HG03103 (cell line): ENCODE measurements at regions not wholly inside any gene's neighbourhood (a gene's known extent, or its start where the extent isn't known, plus 50 kb on each side); places are given as distances from the start of the nearest gene placed in this dataset.

ENCODE experiments used
- ATAC-seq: cut with Tn5 transposase; IDR thresholded peaks from one replicate; pipeline ENCODE4 v1.9.1; 2021; ENCODE audit warnings: low read depth; ENCODE audit not compliant: unreplicated experiment

DNA sequence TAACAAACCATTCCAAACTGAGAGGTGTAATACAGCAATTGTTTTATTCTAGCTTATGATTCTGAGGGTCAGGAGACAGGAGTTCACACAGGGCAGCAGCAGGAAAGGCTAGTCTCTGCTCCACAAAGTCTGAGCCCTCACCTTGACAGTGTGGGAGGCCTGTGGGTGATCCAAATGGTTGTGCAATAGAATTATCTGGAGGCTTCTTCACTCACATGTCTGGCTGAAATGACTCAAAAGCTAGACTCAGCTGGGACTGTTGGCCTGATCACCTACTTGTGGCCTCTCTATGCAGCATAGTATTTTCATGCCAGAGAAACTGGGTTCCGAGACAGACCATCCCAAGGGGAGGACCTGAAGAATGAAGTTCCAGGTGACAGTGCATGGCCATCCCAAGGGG lies 233.9 kb upstream of the UBE2E2 start:
- ATAC-seq, result no peak

DNA sequence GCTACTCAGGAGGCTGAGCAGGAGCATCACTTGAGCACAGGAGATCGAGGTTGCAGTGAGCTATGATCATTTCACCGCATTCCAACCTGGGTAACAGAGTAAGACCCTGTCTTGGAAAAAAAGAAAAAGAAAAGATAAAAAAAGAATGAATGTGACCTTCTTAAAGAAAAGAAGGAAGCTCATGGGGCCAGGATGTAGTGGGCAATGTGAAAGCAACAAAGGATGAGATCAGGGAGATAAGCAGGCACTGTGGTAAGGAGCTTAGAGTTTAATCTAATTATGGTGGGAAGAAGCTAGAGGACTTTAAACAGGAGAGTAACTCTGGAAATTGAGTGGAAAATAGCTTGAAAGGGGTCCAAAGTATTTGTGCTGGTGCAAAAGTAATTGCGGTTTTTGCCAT lies 231.6 kb upstream of the UBE2E2 start:
- no peak for ATAC-seq

DNA sequence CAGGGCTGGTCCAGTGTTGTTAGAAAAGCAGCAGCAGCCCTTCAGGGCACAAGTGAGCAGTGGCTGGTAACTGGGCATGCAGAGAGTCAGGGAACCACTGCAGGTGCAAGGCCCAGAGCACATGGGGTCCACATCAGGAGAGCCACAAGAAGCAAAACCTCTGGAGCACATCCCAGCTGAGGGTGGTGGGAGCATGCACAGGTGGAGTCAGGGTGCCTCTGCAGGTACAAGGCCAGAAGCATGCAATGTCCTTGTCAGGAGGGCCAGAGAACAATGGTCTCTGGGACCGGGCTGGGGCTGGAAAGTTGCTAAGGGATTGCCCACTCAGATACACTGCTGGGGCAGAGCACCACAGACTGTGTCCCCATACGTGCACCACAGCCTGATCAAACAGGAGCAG lies 226.1 kb upstream of the UBE2E2 start:
- no peak for ATAC-seq

DNA sequence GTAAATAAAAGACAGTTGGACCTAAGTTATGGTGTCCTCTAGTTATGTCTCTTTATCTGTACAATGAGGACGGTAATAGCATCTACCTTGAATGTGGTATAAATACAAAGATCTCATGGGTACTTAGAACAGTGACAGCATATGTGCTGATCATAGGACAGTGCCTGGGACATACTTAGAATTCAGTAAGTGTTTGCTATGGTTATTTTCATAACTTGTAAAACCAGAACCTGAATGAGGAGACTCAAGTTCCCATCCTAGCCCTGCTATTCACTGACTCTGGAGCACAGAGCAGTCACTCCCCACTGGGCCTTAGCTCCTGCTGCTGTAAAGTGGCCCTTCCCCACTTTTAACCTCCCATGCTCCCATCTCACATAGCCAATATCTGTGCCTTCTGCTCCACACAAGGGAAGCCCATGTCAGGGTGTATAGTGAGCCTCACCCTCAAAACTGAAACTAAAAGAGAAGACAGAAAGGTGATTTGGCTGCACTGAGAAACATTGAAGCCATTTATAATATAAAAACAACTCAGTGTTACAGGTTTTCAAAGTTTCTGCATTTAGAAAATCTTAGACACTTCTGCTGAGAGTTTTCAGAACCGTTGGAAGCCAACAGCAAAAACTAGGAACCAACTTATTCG lies 225.4 kb upstream of the UBE2E2 start:
- no peak for ATAC-seq

DNA sequence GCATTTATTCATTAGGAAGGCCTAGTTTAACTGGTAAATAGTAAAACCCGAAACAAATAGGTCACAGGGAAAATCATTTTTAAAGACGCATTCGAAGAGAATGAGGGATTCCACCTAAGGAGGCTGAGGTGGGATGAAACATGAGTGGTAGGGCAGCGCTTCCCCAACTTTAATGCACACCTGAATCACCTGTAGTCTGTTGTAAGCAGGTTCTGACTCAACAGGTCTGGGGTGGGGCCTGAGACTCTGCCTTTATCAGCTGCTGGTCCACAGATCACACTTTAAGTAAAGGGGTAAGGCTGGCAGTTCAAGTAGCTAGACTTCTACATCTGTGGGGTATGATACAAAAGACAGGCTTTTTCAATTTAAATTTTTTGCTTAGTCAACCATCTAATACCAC lies 223.5 kb upstream of the UBE2E2 start:
- ATAC-seq, result no peak

DNA sequence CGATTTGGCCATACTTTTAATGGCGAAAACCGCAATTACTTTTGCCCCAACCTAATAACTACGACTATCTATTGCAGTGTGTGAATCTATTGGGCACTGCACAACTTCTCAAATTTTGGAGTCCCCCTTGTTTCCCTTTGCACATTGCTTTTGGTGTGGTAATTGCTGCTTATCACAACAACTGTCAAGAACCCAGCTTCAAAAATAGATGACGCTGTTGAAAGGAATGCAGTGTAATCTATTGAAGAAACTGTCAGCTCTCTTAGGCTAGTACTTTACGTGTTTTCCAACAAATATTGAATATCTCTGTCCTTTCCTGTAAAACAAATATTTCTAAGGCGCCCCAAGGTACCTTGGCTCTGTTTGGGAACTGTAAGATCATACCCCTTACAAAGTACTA lies 222.8 kb upstream of the UBE2E2 start:
- no peak for ATAC-seq

DNA sequence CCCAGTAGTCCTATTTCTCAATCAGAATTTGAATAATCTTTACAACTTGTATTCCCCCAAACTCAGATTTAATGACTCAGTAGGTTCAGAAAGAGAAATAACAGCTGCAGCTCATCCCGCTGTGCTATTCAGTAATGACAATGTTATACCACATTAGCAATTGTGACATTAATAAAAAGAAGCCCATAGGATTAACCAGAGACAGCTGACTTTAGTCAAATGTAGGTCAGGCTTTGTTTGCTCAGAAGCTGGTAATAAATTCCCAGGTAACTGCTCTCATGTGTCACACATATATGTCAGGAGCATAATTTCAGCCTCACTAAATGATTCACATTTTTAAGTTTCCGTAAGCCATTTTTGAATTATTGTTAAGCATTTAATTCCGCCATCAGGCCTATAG lies 222.0 kb upstream of the UBE2E2 start:
- no peak for ATAC-seq

DNA sequence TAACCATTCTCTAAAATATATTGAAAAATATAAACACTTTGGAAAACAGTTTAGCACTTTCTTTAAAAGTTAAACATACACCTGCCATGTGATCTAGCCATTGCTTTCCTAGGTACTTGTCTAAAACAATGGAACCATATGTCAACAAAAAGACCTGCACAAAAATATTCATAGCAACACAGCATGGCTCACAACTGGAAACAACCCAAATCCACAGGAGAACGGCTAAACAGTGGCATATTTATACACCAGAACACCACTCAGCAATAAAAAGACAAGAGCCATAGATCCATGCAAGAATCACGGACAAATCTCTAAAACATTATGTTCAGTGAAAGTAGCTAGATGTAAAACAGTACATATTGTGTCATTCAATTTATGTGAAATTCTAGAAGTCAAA lies 221.3 kb upstream of the UBE2E2 start:
- ATAC-seq, result no peak

DNA sequence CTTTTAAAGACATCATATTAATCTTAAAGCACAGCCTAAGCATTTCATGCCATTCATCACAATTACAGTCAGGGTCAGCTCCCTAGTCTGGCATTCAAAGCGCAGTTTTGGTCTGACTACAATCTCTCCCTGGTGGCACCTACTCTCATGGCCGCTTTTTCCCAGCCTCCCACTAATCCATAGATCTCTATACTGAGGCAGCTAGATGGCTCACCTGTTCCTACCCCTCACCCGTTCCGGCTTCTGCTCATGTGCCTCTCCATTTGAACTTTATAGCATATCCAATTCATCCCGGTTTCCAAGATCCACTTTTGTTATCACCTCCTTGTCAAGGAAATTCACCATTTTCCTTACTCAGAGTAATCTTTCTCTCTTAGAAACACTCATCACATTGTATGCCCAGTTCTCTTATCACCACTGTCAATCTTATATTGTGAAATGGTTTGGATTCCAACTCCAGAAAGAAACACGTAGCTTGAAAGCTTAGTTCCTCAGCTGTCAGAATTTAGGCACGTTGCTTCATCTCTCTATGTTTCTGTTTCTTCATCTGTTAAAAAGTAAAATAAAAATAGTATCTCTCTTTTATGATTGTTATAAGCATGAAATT lies 220.0 kb upstream of the UBE2E2 start:
- ATAC-seq, result no peak

DNA sequence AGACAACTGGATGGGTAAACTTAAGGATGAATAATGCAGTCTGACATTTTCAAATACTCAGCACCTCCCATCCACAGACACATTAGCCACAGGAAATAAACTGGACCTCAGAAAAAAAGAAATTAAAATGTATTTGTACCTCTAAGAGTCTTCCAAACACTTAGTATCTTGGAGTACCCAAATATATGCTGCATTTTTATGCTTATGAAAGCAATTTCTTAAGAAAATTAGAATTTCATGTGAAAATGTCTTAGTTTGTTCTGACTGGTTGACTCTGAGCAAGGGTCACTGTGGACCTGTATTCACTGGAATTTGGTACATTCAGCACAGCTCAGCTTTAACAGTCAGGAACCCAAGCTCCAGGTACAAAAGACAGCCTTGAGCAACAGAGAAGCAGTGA lies 216.2 kb upstream of the UBE2E2 start:
- no peak for ATAC-seq

DNA sequence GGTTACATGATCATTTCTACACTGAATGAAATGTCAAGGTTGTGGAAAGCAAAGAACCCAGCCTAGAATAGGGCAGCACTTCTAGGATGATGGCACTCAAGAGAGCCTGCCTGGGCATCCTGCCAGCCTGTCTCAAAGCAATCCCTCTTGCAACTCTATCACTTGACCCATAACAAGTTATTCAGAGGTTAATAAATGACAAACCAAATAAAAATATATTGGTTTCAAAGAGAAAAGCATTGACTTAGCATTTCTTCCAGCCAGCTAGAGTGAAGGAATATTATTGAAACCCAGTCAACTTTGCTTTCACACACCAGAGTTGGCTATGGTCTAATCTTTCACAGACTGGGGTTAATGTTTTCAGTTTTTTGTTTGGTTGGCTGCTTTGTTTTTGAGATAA lies 214.6 kb upstream of the UBE2E2 start:
- no peak for ATAC-seq

DNA sequence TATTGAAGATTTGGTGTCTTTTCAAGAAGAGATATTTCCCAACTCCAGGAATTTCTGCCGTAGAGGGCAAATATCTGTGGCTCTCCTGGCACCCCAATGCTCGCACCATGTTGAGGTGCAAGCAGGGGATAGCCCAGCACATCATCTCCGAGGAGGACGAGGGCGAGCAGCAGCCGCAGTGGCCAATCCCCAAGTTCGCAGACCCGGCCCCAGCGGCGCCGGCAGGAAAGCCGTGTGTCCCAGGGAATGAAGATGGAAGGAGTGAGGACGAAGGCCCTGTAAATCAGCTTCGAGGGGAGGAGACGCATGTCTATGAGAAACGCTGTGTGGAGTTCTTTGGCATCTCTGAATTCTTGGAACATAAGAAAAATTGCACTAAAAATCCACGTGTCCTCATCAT lies 213.4 kb upstream of the UBE2E2 start:
- no peak for ATAC-seq

DNA sequence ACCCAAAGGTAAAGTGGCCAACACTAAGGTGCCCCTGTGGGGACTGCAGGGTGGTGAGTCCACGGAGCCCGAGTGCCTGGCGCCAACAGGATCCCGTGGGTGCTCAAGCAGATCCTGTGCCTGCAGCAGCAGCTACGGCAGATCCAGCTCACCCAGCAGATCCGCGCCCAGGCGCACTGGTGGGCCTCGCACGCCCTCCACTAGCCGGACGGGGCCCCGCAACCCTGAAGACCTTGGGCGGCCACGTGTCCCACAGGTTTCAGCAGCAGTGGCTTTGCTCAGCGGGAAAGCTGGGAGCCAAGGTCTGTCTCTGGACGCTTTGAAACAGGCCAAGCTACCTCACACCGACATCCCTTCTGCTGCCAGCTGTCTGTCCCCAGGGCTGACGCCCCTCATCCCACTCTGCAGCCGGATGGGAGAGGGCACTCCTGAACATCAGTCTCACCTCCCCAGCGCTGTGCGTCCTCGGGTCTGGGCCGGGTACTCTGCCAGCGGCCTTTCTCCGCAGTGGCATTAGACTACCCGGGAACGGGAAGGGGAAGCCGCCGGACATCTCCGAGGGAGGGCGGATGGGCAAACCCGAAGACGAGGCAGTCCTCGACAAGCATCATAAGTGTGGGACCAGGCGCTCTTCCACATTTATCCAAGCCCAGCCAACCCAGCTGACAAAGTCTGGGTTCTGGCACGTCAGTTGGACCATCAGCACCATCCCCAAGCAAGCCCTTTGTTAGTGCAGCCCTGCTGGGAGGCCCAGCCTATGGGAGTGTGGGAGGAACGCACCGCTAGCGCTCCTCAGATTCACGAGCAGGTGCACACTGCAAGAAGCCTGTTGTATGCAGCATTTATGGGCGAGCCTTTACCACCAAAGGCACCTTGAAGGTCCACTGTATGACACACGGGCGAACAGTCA lies 212.6 kb upstream of the UBE2E2 start:
- no peak for ATAC-seq

DNA sequence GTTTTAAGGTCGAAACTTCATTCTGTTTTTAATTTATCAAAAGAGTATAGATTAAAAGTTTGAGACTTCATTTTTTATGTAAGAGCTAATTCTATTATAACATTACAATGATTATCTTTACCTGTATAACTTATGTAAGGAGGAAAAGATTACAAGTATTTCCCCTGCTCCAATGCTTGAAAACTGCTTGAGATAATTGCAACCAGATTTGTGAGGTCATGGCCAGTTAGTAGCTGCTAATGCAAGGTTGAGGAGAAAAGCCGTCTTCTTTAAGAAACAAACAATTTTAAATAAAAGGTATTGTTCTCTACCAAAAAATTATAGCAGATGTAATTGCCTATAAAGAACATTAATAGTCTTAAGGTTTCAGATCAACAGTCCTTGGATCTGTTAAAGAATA lies 208.3 kb upstream of the UBE2E2 start:
- ATAC-seq, result no peak

DNA sequence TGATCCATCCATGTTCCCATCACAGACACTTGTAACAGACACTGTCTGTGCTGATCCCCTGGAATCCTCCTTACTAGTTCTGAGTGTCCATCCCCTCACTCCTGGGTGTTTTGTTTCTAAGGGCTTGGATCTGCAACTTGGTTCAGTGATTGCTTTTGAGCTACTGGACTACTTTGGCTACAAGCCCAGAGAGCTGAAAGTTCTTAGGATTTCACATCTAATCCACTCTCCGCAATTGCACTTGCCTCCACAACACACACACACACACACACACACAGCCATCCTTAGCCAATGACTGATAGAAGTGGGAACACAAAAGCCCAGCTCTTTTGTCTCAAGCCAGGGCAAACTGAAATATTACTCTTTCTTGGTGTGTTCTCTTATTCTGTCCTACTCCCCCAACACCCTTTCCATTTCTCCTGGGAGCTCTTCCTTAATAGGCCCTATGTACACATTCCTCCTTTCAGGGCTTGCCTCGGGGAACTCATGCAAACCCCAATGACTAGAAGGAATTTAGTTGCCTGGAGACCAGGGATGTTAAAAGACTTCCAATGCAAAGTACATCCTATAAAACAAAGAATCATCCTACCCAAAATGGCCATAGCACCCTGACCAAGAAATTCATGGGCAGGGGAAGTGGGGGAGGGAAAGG lies 206.1 kb upstream of the UBE2E2 start:
- no peak for ATAC-seq

DNA sequence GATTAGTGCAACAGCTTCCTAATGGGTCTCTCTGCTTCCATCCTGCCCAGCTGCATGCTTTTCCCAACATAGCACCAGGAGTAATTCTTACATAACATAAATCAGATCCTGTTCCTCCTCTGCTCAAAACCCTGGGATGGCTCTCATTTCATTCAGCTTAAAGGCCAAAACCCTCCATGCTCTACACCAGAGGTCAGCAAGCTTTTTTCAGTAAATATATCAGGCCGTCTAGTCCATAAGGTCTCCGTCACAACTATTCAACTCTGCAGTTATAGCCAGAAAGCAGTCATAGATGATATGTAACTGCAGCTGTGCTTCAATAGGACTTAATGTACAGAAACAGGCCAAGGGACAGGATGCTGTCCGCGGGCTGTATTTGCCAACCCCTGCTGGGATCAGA lies 202.8 kb upstream of the UBE2E2 start:
- no peak for ATAC-seq

DNA sequence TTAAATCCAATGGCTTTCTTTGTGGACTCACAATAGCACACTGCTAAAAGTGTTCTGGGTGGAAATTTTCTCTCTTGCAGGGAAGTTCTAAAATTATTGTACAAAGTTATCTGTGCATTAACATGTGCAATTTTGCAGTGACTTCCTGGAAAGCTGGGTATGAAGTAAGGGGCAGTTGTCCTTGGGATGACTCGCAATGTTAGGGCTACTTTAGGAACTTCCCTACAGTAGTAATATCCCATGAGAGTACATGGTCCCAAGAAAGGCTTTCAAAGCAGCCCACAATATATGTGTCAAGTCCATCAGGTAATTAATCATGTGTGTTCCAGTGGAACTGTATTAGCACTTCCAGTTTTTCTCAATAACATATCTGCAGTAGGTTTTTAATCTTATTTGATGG lies 201.0 kb upstream of the UBE2E2 start:
- no peak for ATAC-seq

DNA sequence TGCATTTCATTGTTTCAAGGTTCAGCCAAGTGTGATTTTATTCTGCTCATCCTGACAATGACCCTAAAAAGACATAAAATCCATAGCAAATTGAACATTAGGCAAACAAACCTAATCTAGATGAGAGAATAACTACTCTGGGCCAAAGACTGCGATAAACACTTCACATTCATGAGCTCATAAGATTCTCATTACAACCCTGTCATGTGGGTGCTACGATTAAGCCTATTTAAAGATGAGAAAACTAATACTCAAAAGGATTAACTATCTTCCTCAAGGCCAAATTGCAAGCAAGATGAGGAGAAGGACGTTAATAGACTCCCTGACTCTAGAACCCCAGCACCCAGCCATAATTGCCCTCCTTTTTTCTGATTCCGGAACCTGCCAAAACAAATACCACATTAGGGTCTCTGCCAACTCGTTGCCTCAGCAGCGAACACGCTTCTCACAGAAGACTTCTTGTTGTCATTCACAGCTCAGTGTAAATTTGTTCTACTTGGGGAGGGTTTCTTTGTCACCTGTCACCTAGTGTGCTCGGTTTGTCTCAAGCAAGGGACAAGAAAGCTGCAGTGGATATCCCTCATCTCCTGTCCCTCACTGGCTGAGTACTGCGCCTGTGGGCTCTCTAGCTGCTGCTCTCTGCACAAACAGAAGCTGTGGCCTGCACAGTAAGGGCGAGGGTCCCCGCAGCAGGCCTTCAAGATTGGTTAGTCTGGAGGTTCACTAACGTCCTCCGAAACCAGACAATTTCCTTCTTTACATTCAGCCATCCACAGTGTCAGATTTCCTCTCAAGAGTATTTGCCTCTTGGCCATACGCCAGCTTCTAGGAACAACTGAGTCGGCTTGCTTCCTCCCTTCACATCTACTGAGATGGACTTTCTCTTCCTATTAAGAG lies 200.0 kb upstream of the UBE2E2 start:
- ATAC-seq, result no peak

DNA sequence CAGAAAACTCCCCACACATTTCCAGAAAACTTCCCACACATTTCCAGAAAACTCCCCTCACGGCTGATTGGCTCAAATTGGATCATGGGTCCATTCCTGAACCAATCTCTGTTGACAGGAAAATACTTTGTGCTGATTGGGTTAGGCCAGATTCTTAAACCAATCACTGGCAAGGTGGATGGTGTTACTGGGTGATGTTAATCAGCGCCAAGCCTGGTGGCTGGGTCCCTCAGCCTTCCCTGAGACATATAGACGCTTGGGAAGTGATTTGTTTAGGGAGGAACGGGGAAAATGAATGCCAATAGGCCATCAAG lies 199.4 kb upstream of the UBE2E2 start:
- ATAC-seq, result no peak

DNA sequence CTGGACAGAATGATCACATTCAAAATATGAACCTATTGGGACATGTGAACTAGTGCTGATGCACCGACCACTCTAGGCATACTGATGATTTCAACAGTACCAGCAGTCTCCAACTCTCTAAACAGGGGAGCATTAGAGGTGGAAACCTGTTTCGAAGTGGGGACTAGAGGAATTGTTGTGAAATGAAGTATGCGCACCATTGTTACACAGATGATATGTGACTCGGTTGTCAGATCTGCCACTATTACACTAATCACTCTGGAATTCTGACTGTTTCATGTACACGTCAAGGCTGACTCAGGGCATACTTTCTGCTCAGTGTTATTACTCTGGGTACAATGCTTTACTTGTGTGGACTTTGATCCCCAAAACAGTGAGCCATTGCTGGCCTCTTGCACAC lies 198.2 kb upstream of the UBE2E2 start:
- ATAC-seq, result no peak

DNA sequence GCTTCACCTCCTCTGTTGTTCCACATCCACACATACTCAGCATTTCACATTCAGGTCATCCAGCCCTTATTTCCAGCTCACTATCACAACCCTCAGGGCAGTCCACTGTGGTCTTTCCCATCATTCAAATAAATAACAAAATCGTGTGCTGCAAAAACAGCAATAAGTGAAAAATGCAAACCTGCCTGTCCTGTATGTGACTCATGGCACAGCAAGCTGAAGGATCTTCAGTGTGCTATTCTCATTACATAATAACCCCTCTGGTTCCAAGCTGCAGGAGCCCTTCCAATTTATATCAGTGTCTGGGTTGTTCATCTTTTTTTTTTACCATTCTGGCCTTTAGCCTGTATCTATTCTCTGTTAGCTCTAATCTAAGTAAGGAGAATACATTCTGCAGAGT lies 185.3 kb upstream of the UBE2E2 start:
- ATAC-seq, result no peak
